Hepatocyte (in vitro differentiated cells): ENCODE measurements at regions not wholly inside any gene's neighbourhood (a gene's known extent, or its start where the extent isn't known, plus 50 kb on each side); places are given as distances from the start of the nearest gene placed in this dataset.

Experiments used
- DNase-seq: peaks from one replicate; pipeline ENCODE4 v3.0.0-alpha.2; 2016; ENCODE audit warnings: low spot score
- H2AFZ ChIP-seq: fragments of 200-600 bp; sonication (generic); 2 replicates; pipeline ENCODE4 v1.6.0; 2016; ENCODE audit warnings: antibody characterized with exemption, mild to moderate bottlenecking
- H3K27ac ChIP-seq: fragments of 200-600 bp; sonication (generic); 2 replicates; pipeline ENCODE4 v1.5.1; 2016; ENCODE audit warnings: mild to moderate bottlenecking
- H3K27me3 ChIP-seq: fragments of 200-600 bp; sonication (generic); 2 replicates; pipeline ENCODE4 v1.6.1; 2016
- H3K36me3 ChIP-seq: fragments of 200-600 bp; sonication (generic); replicated peaks from 2 replicates; pipeline ENCODE4 v1.5.1; 2016; ENCODE audit warnings: low read depth; ENCODE audit not compliant: insufficient read depth
- H3K4me1 ChIP-seq: fragments of 200-600 bp; sonication (generic); 2 replicates; pipeline ENCODE4 v1.5.1; 2016; ENCODE audit warnings: mild to moderate bottlenecking, moderate library complexity; ENCODE audit not compliant: insufficient read depth
- H3K4me2 ChIP-seq: fragments of 200-600 bp; sonication (generic); 2 replicates; pipeline ENCODE4 v1.6.0; 2016
- H3K4me3 ChIP-seq: fragments of 200-600 bp; sonication (generic); 2 replicates; pipeline ENCODE4 v1.5.1; 2016; ENCODE audit warnings: mild to moderate bottlenecking
- H3K79me2 ChIP-seq: fragments of 200-600 bp; sonication (generic); 2 replicates; pipeline ENCODE4 v1.6.0; 2017; ENCODE audit warnings: mild to moderate bottlenecking
- H3K9me2 ChIP-seq: fragments of 200-600 bp; sonication (generic); replicated peaks from 2 replicates; pipeline ENCODE4 v1.6.0; 2017; ENCODE audit warnings: mild to moderate bottlenecking; ENCODE audit not compliant: insufficient read depth
- H3K9me3 ChIP-seq: fragments of 200-600 bp; sonication (generic); 2 replicates; pipeline ENCODE4 v1.5.1; 2016; ENCODE audit warnings: low read depth, mild to moderate bottlenecking
- H4K20me1 ChIP-seq: fragments of 200-600 bp; sonication (generic); 2 replicates; pipeline ENCODE4 v1.6.0; 2016; ENCODE audit warnings: mild to moderate bottlenecking; ENCODE audit not compliant: insufficient read depth, poor library complexity, severe bottlenecking
- CTCF ChIP-seq: fragments of 200-600 bp; sonication (generic); IDR thresholded peaks from 2 replicates; pipeline ENCODE4 v1.5.1; 2016; ENCODE audit warnings: antibody characterized with exemption, mild to moderate bottlenecking; ENCODE audit not compliant: poor library complexity
- EZH2 ChIP-seq: fragments of 200-600 bp; sonication (generic); IDR thresholded peaks from 2 replicates; pipeline ENCODE4 v1.6.1; 2016; ENCODE audit warnings: antibody characterized with exemption, mild to moderate bottlenecking, borderline replicate concordance
- EZH2phosphoT487 ChIP-seq: fragments of 200-600 bp; sonication (generic); IDR thresholded peaks from one replicate; pipeline ENCODE4 v1.6.1; 2018; ENCODE audit warnings: antibody characterized with exemption, mild to moderate bottlenecking, low read depth, moderate library complexity; ENCODE audit not compliant: unreplicated experiment, severe bottlenecking
- WGBS: methylation state at CpG from one replicate; pipeline ENCODE4 v1.1.6; 2016; ENCODE audit warnings: low lambda C conversion rate; ENCODE audit errors: missing lambda C conversion rate; 5-methylcytosine and 5-hydroxymethylcytosine counted together

GRCh38 chr1:29415861-29416260, 179.5 kb downstream of the PTPRU start:
- Histone ChIP-seq H3K4me2 (no peak overlapping the region), H3K27ac (no peak overlapping the region), H4K20me1 (no peaks in the 10 kb centered on the region), H3K4me3 (no peak overlapping the region), H2AFZ (no peak overlapping the region), H3K79me2 (no peaks in the 10 kb centered on the region), H3K9me3 (no peaks in the 10 kb centered on the region), H3K9me2 (no peaks in the 10 kb centered on the region), H3K27me3 (no peaks in the 10 kb centered on the region), H3K4me1 (no peaks in the 10 kb centered on the region), H3K36me3 (no peaks in the 10 kb centered on the region)
- DNase-seq = no peak
- no peak for TF ChIP-seq EZH2
- WGBS = 66% methylated on average over 3 of the region's 3 CpGs

GRCh38 chr1:29415156-29415830, 179.0 kb downstream of the PTPRU start:
- TF ChIP-seq EZH2phosphoT487 (no peak), CTCF (peak; percentile 24)
- Histone ChIP-seq H3K4me2 (no peak overlapping the region), H3K27ac (no peak overlapping the region), H3K9me2 (no peaks in the 10 kb centered on the region), H4K20me1 (no peaks in the 10 kb centered on the region), H3K79me2 (no peaks in the 10 kb centered on the region), H3K27me3 (no peaks in the 10 kb centered on the region), H3K36me3 (no peaks in the 10 kb centered on the region), H2AFZ (no peak overlapping the region), H3K4me1 (no peaks in the 10 kb centered on the region), H3K9me3 (no peaks in the 10 kb centered on the region), H3K4me3 (no peak overlapping the region)
- whole genome bisulfite sequencing = 69% methylated on average over 9 of the region's 9 CpGs
- DNase-seq = no peak

- Histone ChIP-seq H3K4me1 (no peaks in the 10 kb centered on the region), H3K27ac (no peak overlapping the region), H3K4me2 (no peak overlapping the region), H3K9me3 (no peaks in the 10 kb centered on the region), H3K36me3 (no peaks in the 10 kb centered on the region), H2AFZ (no peak overlapping the region), H4K20me1 (no peaks in the 10 kb centered on the region), H3K9me2 (no peaks in the 10 kb centered on the region), H3K4me3 (no peak overlapping the region), H3K27me3 (peaks cover 2% of the 10 kb centered on the region), H3K79me2 (no peaks in the 10 kb centered on the region)
- TF ChIP-seq EZH2phosphoT487 = no peak
- no peak for TF ChIP-seq CTCF
- TF ChIP-seq EZH2 = no peak
- no peak for DNase-seq
- WGBS = 35% methylated on average over 4 of the region's 4 CpGs
These were observed 177.8 kb downstream of the PTPRU start for GRCh38 chr1:29414086-29414485.

GRCh38 chr1:29413661-29414060, 177.3 kb downstream of the PTPRU start:
- no peak overlapping the region for H3K4me3 ChIP-seq
- no peaks in the 10 kb centered on the region for H3K36me3 ChIP-seq
- no peaks in the 10 kb centered on the region for H3K79me2 ChIP-seq
- H2AFZ ChIP-seq = no peak overlapping the region
- no peaks in the 10 kb centered on the region for H3K9me3 ChIP-seq
- H4K20me1 ChIP-seq = no peaks in the 10 kb centered on the region
- H3K4me2 ChIP-seq = no peak overlapping the region
- no peak for TF ChIP-seq CTCF
- no peak for TF ChIP-seq EZH2phosphoT487
- no peak for TF ChIP-seq EZH2
- H3K9me2 ChIP-seq = no peaks in the 10 kb centered on the region
- 86% methylated on average over 10 of the region's 10 CpGs for WGBS
- no peak overlapping the region for H3K27ac ChIP-seq
- peaks cover 2% of the 10 kb centered on the region for H3K27me3 ChIP-seq
- DNase-seq = no peak
- H3K4me1 ChIP-seq = no peaks in the 10 kb centered on the region
